ENCODE measurements at regions not wholly inside any gene's neighbourhood (a gene's known extent, or its start where the extent isn't known, plus 50 kb on each side); places are given as distances from the start of the nearest gene placed in this dataset.

- no peak for DNase-seq
Observed at GRCh38 chr4:164357957-164358356, 396.0 kb upstream of the SMIM31 start.

GRCh38 chr4:164358400-164358799, 395.5 kb upstream of the SMIM31 start:
- no peak for DNase-seq

GRCh38 chr4:164359881-164360280, 394.1 kb upstream of the SMIM31 start:
- no peak for DNase-seq

DNA sequence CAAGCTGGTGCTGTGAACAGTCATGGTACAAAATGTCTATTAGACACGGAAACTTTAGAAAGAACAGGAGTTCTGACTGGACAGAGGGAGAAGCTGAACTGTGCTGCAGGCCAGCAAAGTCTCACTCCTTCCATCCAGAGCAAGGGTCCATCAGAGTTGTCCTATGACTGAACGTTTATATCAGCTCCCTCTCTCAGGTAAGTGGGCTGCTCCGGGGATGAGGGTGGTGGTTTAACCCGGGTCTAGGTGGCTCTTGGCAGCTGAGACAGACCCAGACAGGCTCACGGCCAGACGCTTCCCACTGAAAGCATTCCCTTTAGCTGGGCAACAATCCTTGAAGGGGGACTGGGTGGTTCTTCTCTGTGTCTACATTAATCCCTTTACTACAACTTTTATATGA, 385.0 kb upstream of the SMIM31 start:
- no peak for DNase-seq

DNA sequence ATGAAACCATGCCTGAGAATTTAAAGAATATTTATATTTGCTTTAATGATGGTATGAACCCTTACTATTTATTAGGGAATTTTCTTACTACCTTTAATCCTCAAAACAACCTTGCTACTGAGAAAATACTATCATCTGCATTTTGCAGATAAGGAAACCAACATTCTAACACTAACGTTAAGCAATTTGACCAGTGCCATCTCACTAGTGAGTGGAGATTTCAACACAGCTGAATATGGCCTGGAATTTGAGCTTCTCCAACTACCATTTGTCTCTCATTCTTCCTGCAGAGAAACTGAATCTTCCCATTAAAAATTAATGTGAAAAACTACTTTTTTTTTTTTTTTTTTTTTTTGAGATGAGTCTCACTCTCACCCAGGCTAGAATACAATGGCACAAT, 380.9 kb upstream of the SMIM31 start:
- DNase-seq = no peak

DNA sequence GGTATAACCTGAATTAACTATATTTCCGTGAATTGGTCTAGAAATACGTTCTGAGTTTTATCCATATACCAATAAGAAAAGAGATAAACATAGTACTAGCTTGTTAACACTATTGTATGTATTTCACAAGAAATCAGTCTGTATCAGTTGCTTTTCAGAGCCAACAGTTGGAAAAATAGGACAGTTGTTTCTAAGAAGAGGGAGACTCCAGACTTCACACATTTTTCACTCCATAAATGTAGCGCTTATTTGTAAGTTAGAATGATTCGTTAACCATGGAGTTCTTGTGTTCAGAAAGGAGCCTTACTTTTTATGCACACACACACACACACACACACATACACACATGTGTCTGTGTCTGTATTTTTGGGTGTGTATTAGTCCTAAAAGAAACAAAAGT, 376.7 kb upstream of the SMIM31 start:
- DNase-seq = no peak

DNA sequence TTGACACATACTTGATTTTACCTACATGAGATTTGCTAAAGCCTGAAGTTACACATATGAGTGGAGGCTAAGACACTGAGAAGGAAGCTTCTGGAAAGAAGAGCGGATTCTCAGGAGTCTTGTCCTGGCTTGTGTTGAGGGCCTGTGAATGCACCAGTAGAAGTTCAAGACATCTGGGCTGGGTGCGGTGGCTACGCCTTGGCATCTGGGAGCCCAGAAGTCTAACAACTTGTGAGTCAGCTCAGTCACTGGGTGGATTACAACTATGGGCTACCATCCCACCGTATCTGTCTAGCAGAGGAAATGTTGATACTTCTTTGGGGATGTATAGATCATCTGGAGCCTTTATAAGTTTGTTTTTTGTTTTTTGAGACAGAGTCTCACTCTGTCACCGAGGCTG, 375.6 kb upstream of the SMIM31 start:
- DNase-seq = no peak

DNA sequence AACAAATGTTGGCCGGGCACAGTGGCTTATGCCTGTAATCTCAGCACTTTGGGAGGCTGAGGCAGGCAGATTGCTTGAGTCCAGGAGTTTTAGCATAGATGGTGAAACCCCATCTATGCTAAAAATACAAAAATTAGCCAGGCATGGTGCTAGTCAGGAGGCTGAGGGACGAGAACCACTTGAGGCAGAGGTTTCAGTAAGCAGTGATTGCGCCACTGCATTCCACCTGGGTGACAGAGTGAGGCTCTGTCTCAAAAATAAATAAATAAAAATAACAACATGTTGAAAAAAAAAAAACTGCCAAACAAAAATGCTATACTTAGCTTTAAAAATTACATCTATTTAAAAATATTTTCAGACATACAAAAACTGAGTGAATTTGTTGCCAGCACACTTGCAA, 374.2 kb upstream of the SMIM31 start:
- no peak for DNase-seq

DNA sequence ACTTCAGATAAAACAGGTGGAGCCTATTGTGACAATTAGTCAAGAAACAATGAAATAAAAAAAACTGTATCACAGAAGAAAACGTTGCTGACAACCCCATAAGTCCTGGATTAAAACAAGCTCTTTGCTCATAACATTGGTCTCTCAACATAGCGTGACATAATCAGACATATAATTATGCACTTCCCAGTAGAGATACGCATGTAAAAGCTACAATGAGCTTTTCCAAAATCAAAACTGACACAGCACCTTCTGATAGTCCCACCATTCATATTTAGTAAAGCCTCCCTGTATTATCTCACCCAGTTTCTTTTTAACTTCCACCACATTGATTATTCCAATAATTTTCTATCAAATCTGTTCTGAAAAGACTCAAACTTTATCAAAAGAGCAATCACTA, 372.1 kb upstream of the SMIM31 start:
- no peak for DNase-seq

DNA sequence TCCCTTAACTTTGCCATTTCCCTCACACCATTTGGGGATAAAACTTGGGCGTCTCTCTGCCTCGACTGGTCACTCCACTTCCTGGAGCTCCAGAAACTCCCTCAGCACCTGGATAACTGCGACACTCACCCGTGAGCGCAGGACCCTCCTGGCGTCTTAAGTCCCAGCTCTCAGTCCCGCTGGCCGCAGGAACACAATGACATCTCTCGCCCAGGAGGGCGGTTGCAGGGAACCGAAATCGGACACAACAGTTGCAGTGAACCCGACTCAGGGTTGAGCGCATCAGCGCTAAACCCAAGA, 370.9 kb upstream of the SMIM31 start:
- no peak for DNase-seq

GRCh38 chr4:164383358-164384220, 370.3 kb upstream of the SMIM31 start:
- DNase-seq = no peak

- no peak for DNase-seq
Observed at GRCh38 chr4:164384416-164384815, 369.5 kb upstream of the SMIM31 start.

DNA sequence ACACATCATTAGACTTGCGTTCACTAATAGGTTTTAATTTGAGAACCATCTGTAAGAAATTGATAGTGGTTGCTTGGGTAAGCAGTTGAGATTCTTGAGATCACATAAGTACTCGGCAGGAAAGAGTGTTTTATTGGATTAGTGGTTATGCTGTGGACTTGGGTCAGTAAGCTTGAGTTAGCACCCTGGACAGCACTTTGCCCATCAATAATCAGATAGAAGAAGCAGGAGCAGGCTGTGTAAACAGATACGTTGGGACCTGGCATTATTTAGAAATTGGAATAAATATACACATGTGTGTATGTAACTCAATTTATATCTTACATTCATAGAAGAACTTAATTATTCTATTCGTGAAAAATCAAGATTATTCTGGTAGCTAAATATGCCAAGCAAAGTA, 357.5 kb upstream of the SMIM31 start:
- DNase-seq = no peak

DNA sequence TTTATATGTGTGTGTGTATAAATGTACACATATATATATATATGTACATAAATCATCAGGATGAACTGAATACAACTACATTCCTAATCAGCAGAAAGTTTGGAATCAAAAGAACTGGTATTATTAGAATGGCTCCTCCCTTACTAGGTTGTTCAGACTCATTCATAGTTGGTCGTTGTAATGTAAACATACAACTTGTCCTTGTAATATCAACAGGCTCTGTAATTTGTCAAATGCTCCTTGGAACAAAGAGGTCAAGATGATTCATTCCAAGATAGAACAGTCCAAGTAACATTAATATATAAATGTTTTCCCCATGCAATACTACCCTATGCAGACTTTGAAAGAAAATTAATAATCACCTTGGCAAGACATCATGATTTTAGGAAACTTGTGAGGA, 351.4 kb upstream of the SMIM31 start:
- no peak for DNase-seq

DNA sequence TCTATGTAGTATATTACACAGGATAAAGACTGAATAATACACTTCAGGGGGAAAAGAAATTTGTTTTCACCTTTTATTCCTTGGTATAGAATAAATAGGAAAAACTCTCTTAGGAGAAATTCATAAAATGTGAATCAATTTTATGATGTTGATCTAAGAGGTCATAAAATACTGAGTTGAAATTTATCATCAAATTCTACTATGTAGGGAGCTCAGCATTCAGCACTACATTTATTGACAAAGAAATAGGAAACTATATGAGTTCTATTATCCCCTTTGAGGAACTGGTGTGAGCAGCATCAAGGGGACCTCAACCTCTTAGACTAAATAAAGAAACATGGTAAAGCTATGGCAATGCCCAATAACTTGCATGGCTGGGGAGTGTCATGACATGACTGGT, 348.2 kb upstream of the SMIM31 start:
- DNase-seq = no peak

GRCh38 chr4:164408831-164409230, 345.1 kb upstream of the SMIM31 start:
- DNase-seq = no peak

GRCh38 chr4:164410401-164410800, 343.5 kb upstream of the SMIM31 start:
- DNase-seq = no peak

DNA sequence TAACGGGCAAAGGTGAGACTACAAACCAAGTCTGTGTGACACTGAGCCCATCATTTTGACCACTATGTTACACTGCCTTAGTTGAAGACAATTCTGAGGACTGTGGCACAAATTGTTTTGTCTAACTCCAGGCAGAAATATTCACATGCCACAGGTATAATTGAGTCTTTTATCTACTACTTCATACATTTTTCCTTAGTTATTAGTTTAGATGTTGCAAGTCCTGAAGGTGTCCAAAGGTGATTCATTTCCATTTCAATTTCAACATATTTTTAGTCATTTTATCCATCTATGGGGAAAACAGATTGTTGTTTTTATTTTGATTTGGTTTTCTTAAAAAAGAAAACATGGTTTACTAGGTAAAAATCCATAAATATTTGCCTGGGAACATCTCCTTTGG, 341.7 kb upstream of the SMIM31 start:
- no peak for DNase-seq

GRCh38 chr4:164413743-164414142, 340.2 kb upstream of the SMIM31 start:
- DNase-seq = no peak

GRCh38 chr4:164423819-164424218, 330.1 kb upstream of the SMIM31 start:
- no peak for DNase-seq

GRCh38 chr4:164424846-164425245, 329.1 kb upstream of the SMIM31 start:
- no peak for DNase-seq

- no peak for DNase-seq
Observed at GRCh38 chr4:164428561-164428960, 325.4 kb upstream of the SMIM31 start.

DNA sequence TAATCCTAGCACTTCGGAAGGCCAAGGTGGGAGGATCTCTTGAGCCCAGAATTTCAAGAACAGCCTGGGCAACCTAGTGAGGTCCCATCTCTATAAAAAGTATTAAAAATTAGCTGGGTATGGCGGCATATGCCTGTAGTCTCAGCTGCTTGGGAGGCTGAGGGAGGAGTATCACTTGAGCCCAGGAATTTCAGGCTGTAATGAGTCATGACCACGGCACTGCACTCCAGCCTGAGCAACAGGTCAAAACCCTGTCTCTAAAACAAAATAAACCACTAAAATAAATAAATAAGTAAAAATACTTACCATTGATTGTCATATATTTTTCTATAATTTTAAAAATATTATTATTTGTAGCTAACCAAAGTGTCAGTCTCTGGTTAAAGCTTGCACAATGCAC, 315.6 kb upstream of the SMIM31 start:
- no peak for DNase-seq

DNA sequence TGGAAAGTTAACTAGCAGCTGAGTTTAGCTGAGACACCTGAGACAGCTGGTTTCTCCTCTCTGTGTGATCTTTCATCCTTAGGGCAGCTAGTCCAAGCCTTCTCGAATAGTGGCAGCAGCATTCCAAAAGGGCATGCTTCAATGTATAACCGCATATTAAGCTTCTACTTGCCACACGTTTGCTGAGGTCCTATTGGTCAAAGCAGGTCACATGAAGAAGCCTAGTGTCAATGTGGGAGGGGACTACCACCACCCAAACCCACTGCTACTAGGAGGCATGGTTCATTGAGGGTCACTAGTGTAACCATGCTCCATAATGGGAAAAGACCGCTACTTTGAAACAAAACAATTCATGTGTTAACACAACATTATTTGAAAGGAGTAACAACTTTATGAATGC, 314.9 kb upstream of the SMIM31 start:
- DNase-seq = no peak

DNA sequence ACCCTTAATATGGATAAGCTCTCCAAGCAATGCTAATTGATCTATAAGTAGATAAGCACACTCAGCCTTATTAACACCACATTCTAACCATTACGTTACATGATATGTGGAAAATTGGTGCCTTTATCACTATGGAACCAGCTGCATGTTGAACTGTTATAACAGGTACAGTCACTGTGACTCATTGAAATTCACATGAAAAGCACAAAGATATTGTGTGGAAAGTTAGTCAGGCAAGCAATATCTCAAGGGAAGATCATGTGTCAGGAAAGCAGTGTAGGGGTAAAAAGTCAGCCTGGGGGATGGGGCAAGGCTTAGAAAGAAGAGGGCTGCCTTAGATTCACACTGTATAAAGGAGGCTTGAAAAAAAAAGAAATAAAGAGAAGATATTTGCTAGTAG, 313.7 kb upstream of the SMIM31 start:
- DNase-seq = no peak

- no peak for DNase-seq
Observed at GRCh38 chr4:164441109-164441508, 312.8 kb upstream of the SMIM31 start.
